GM21360 (cell line): ENCODE measurements at regions not wholly inside any gene's neighbourhood (a gene's known extent, or its start where the extent isn't known, plus 50 kb on each side); places are given as distances from the start of the nearest gene placed in this dataset.

ENCODE experiments used
- ATAC-seq: cut with Tn5 transposase; IDR thresholded peaks from one replicate; pipeline ENCODE4 v1.9.1; 2021; ENCODE audit warnings: mild to moderate bottlenecking, moderate library complexity; ENCODE audit not compliant: unreplicated experiment

- ATAC-seq, result peak; percentile 74
Measured at GRCh38 chr18:76686737-76687231, 135.6 kb upstream of the ZNF236 start.

- no peak for ATAC-seq
Measured at GRCh38 chr18:76685860-76686259, 136.5 kb upstream of the ZNF236 start.

GRCh38 chr18:76685402-76685801, 137.0 kb upstream of the ZNF236 start:
- no peak for ATAC-seq

GRCh38 chr18:76684265-76684664, 138.1 kb upstream of the ZNF236 start:
- no peak for ATAC-seq

- no peak for ATAC-seq
Measured at GRCh38 chr18:76679945-76680344, 142.4 kb upstream of the ZNF236 start.

GRCh38 chr18:76679259-76679658, 143.1 kb upstream of the ZNF236 start:
- ATAC-seq, result no peak

GRCh38 chr18:76678248-76678647, 144.1 kb upstream of the ZNF236 start:
- no peak for ATAC-seq

- ATAC-seq, result no peak
Measured at GRCh38 chr18:76674596-76674995, 147.8 kb upstream of the ZNF236 start.

- ATAC-seq, result no peak
Measured at GRCh38 chr18:76673281-76674185, 148.8 kb upstream of the ZNF236 start.

- no peak for ATAC-seq
Measured at GRCh38 chr18:76672627-76673026, 149.7 kb upstream of the ZNF236 start.

- ATAC-seq, result no peak
Measured at GRCh38 chr18:76670564-76671288, 151.6 kb upstream of the ZNF236 start.

GRCh38 chr18:76668546-76668945, 153.8 kb upstream of the ZNF236 start:
- no peak for ATAC-seq

- ATAC-seq, result no peak
Measured at GRCh38 chr18:76668119-76668518, 154.2 kb upstream of the ZNF236 start.

- ATAC-seq, result no peak
Measured at GRCh38 chr18:76667603-76668002, 154.8 kb upstream of the ZNF236 start.

- no peak for ATAC-seq
Measured at GRCh38 chr18:76662626-76663025, 159.7 kb upstream of the ZNF236 start.

GRCh38 chr18:76660571-76661192, 161.7 kb upstream of the ZNF236 start:
- ATAC-seq, result no peak

- no peak for ATAC-seq
Measured at GRCh38 chr18:76658627-76659026, 163.6 kb upstream of the ZNF516 start.

GRCh38 chr18:76657911-76658470, 162.9 kb upstream of the ZNF516 start:
- ATAC-seq, result no peak

GRCh38 chr18:76656925-76657827, 162.1 kb upstream of the ZNF516 start:
- ATAC-seq, result no peak

- ATAC-seq, result no peak
Measured at GRCh38 chr18:76654577-76654976, 159.5 kb upstream of the ZNF516 start.
